GM18505 (cell line): ENCODE measurements at regions not wholly inside any gene's neighbourhood (a gene's known extent, or its start where the extent isn't known, plus 50 kb on each side); places are given as distances from the start of the nearest gene placed in this dataset.

Experiments
- ATAC-seq: cut with Tn5 transposase; IDR thresholded peaks from one replicate; pipeline ENCODE4 v1.9.1; 2021; ENCODE audit not compliant: unreplicated experiment
- POLR2A ChIP-seq: IDR thresholded peaks from 4 replicates; pipeline ENCODE4 v1.6.1; 2011; ENCODE audit warnings: borderline replicate concordance; ENCODE audit not compliant: insufficient read depth, insufficient read length; ENCODE audit errors: extremely low read depth

DNA sequence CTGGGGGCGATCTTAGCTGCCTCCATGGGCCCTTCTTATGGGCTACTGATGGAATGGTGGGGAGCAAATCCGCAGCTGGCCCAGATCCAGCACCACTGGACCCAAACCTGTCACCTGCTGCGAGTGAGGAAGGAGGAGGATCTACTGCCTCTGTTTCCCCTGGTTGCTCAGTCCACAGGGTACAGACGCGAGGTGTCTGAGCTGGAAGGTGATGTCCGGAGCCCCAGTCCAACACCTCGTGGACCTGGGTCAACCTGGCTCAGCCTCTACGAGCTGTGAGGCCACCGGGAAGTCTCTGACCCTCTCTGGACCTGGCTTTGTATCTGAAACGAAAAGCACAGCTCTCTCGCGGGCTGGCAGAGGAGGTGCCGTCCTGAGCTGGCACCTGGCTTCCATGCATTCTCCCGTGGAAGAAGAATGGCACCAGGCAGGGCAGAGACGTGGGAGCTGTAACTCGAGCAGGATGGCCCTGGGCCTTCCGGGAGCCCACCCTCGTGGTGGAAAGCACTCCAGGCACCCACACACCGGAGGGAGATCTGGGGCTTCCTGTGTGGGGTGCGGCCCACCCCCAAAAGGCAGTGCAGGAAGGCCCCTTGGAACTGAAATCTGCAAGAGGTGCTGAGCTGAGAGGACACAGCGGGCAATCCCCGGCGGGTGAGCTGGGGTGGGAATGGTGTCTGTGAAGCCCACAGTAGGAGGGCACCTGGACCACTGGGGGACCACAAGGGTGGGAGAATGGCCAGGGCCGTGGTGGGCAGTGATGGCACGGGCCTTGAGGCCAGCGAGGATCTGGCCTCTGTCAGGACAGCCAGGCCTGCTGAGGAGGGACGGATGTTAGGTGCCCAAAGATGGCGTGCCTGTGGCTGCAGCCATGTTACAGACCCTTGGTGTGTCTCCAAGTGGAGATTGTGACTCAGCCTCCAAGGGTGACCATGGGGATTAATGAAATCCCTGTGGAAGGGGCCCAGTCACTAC is 133.4 kb downstream of the OLFM1 start:
- ATAC-seq = no peak

DNA sequence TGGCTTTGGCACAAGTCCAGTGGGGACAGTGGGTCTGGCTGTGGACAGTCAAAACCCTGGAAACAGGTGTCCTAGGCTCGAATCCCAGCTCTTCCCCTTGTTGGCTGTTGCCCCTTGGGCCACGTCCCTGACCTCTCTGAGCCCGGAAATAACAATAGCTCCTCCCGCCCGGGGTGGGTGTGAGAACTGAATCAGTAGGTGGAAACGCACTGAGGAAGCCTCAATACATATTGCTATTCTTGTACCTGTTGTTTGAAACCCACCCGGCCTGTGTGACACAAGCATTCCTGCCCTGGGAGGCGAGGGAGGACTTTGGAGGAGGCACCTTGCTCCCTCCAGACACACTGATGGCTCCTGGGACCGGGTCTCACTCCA is 134.1 kb downstream of the OLFM1 start:
- ATAC-seq = no peak
- no peak for TF ChIP-seq POLR2A

More for the DNA sequence above, 133.4 kb downstream of the OLFM1 start:
- TF ChIP-seq POLR2A = no peak

- TF ChIP-seq POLR2A = no peak
- ATAC-seq = no peak
Observed at GRCh38 chr9:135221951-135222631, 134.6 kb downstream of the OLFM1 start.

DNA sequence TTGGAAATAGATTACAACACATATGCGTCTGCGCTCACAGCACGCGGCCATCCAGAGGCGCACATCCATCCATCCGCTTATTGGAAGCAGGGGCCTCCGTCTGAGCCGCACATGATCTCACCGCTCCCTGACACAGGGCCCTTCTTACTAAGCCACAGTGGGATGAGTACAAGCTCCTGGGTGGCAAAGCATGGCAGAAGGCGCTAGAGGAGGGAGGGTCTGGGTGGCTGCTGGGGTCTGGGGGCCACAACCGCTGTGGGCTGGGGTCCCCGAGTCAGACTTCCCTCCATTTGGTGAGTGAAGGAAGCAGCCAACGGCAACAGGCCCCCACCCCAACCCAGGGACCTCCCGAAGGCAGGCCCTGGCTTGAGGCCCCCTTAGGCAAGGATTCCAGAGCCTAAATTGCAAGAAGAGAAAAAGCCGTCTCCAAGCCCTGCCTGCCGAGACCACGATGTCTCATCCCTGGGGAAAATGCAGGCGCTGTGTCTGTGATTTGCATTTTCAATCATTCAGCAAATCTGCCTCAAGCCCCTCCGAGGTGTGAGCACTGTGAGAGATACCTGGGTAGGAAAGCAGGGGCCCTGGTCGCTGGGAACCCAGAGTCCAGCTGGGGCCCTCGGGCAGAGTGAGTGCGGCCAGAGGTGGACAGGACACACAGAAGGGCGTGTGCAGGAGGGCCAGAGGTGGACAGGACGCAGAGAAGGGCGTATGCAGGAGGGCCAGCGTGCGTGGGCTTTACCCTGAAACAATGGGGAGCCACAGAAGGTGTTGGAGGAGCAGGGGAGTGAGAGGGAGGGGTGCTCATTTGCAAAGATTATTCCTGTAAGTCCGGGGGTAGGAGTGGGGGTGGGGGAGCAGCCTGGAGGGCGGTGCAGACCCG is 135.7 kb downstream of the OLFM1 start:
- TF ChIP-seq POLR2A = no peak
- no peak for ATAC-seq

GRCh38 chr9:135223831-135224230 is 136.4 kb downstream of the OLFM1 start:
- ATAC-seq = no peak
- no peak for TF ChIP-seq POLR2A

DNA sequence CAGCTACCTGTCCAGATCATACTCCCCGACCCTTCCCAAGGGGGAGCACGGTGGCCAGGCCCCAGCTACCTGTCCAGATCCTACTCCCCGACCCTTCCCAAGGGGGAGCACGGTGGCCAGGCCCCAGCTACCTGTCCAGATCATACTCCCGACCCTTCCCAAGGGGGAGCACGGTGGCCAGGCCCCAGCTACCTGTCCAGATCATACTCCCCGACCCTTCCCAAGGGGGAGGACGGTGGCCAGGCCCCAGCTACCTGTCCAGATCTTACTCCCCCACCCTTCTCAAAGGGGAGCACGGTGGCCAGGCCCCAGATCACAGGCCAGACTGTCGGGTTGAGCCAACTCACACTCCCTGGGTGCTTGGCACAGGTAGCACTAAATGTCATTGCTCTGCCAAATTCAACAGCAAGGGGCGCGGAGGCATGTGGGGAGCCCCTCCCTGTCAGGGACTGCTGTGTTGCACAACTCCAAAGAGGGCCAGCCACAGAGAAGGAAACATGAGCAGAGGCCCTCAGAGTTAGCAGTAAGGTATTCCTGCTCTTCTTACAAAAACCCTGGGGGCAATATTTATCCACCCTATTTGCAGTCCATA is 136.9 kb downstream of the OLFM1 start:
- no peak for TF ChIP-seq POLR2A
- no peak for ATAC-seq

DNA sequence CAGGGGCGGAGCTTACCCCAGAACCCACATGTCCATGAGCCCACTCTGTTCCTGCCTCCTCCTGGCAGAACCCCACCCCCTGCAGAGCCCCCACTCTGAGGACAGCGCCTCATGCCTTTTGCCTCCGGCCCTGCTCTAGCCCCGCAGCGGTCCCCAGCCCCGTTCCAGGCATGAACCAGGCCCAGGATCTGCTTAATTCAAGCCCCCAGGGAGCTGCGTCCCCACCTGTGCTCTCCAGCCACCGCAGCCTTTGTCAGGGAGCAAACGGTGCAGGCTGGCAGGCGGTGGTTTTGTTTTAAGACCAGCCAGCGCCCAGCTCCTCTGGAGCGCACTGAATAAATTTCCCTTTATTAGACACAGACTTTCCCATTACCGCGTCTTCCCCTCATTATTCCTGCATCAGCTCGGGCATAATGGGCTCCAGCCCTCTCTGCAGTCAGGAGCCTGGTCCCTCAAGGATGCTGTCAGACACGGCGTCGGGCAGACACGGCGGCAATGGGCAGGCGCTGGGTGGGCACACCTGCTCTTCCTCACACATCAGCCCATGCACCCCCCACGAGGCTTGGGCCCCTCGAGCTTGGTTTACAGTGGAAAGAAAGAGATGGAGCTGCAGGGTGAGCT is 137.6 kb downstream of the OLFM1 start:
- no peak for ATAC-seq
- no peak for TF ChIP-seq POLR2A

DNA sequence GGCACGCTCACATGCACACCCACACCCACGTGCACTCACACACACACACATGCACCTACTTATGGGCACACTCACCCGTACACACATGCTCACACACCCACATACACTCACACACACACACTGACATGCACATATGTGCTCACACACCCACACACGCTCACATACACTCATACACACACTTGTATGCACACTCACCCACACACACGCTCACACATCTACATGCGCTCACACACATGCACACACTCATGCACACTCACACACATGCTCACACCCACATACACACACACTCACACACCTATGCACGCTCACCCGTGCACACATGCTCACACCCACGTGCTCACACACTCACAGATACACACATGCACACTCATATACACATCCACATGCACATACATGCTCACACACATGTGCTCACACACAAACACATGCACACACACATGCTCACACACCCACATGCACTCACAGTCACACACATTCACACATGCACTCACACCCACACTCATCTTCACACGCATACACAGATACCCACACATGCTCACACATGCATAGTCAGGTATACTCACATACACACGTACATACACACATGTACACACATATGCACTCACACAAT is 138.3 kb downstream of the OLFM1 start:
- no peak for TF ChIP-seq POLR2A
- ATAC-seq = no peak

- no peak for TF ChIP-seq POLR2A
- no peak for ATAC-seq
Observed at GRCh38 chr9:135226369-135227050, 139.0 kb downstream of the OLFM1 start.

DNA sequence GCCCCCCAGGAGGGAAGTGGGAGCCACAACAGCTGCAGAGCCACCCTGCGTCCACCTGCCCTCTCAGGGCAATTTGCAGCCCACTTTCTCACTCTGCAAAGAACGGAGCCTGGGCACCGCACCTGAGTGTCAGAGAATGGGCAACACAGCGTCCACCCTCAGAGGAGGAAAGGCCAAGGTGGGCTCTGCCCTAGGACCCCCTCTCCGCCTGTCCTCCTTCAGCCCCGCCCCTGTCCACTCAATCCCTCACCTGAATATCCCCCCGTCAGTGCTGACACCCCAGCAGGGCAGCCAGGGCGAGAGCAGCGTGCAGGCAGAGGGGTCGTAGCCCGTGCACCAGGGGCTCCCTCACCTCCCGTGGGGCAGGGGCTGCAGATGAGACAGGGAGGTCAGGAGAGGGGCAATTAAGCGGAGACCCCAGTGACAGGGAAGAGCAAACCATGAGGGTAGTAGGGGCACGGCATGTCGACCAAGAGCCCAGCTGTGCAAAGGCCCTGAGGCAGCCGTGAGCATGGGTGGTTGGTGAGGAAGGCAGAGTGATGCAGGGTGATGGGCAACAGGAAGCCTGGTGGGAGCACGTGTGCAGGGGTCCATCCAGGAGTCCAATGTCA is 140.3 kb downstream of the OLFM1 start:
- ATAC-seq = no peak
- TF ChIP-seq POLR2A = no peak

DNA sequence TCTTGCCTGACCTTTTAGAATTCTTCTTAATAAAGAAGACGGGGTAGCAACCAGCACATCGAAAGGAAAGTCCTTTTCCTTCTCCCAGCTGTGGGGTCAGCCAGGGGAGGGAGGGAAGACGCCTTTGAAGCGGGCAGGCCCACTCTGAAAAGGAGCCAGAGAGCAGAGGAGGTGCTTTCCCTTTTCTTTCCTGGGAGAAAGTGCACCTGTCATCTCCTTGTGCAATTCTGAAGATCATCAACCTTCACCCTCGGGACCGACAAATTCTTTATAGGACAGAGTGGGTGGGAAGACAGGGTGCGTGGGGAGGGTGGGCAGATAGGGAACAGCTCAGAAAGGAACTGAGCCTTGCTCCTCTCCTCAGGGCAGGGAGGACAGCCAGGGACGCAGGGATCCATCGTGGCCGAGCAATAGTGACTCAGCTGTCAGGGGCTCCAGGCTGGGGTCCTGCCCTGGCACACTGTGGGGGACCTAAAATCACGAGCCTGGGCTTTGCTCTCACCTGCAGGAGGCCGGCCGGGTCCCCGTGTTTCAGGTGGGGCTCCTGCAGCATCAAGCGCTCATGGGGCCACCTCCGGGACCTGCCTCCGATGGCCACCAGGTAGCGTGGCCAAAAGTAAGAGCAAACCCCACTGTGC is 141.0 kb downstream of the OLFM1 start:
- TF ChIP-seq POLR2A = no peak
- no peak for ATAC-seq

DNA sequence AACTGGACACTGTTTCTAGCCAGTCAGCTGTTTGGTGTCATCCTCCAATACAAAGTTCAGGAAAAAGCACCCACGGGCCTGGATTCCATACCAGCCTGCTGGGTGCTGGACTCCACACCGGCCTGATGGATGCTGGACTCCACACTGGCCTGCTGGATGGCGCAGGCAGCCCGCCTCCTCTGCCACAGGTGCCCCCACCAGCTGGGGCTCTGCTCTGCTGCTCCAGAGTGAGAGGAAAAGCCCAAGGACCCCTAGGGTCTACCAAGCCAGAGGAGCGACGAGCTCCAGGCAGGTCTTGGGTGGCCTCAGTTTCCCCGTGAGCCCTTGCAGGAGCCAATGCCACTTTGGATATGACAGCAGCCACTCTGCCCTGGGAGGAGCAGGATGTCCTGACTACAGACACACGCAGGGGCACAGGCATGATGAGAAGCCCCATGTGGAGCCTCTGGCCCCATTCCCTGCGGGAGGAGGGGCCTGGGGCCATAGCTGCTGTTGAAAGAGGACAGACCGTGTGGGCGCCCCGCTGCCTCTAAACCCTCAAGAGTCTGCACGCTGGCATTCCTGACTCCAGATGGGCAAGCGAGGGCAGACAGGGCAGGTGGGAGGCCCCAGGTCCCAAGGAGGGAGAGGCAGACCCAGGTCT is 141.6 kb downstream of the OLFM1 start:
- ATAC-seq = no peak
- no peak for TF ChIP-seq POLR2A
